WTC11 (cell line): ENCODE measurements at regions not wholly inside any gene's neighbourhood (a gene's known extent, or its start where the extent isn't known, plus 50 kb on each side); places are given as distances from the start of the nearest gene placed in this dataset.

Experiments
- ATAC-seq: fragments of 200-7000 bp; cut with Tn5 transposase; 2 replicates; pipeline ENCODE4 v1.10.0; 2021; ENCODE audit warnings: mild to moderate bottlenecking, moderate library complexity
- CTCF ChIA-PET: fragments of 300-600 bp; sonication (Branson Sonifier 250); formaldehyde crosslinking; loops from one replicate; lab custom pipeline; 2021; ENCODE audit warnings: antibody characterized with exemption; lab: Charles Lee
- POLR2A ChIA-PET: fragments of 350-600 bp; sonication (Branson Sonifier 250); formaldehyde crosslinking; loops from one replicate; lab custom pipeline; 2021; ENCODE audit warnings: antibody characterized with exemption; lab: Charles Lee
- DNase-seq: peaks from one replicate; pipeline ENCODE4 v3.0.0; 2021; ENCODE audit warnings: low spot score
- H3K27ac Mint-ChIP-seq: 2 replicates; pipeline ENCODE4 v1.8.0; 2021; ENCODE audit warnings: mixed read lengths
- H3K27me3 Mint-ChIP-seq: 2 replicates; pipeline ENCODE4 v1.8.0; 2021; ENCODE audit warnings: low read depth, mild to moderate bottlenecking, moderate library complexity, mixed read lengths
- H3K36me3 Mint-ChIP-seq: 2 replicates; pipeline ENCODE4 v1.8.0; 2021; ENCODE audit warnings: mixed read lengths
- H3K4me1 Mint-ChIP-seq: 2 replicates; pipeline ENCODE4 v1.8.0; 2022; ENCODE audit warnings: mixed read lengths
- H3K4me3 Mint-ChIP-seq: 2 replicates; pipeline ENCODE4 v1.8.0; 2021; ENCODE audit warnings: mild to moderate bottlenecking, moderate library complexity, mixed read lengths
- H3K9me3 Mint-ChIP-seq: 2 replicates; pipeline ENCODE4 v1.8.0; 2021; ENCODE audit warnings: mixed read lengths
- ARID4B ChIP-seq: sonication (generic); formaldehyde crosslinking; IDR thresholded peaks from 2 replicates; pipeline ENCODE4 v1.8.0; 2023; ENCODE audit warnings: missing genetic modification reagents, mild to moderate bottlenecking, borderline replicate concordance
- ATF3 ChIP-seq: sonication (generic); formaldehyde crosslinking; conservative IDR thresholded peaks from 2 replicates; pipeline ENCODE4 v1.8.1; 2022; ENCODE audit warnings: mild to moderate bottlenecking, missing genetic modification reagents
- E2F1 ChIP-seq: sonication (generic); formaldehyde crosslinking; IDR thresholded peaks from 2 replicates; pipeline ENCODE4 v1.8.0; 2022; ENCODE audit warnings: mild to moderate bottlenecking, missing genetic modification reagents
- ERG ChIP-seq: fragments of 250-450 bp; sonication (Bioruptor Pico); IDR thresholded peaks from 2 replicates; pipeline ENCODE4 v1.8.0; 2021; ENCODE audit warnings: mild to moderate bottlenecking
- FOXJ3 ChIP-seq: sonication (generic); formaldehyde crosslinking; IDR thresholded peaks from 2 replicates; pipeline ENCODE4 v1.9.0; 2021; ENCODE audit warnings: missing genetic modification reagents, mild to moderate bottlenecking, borderline replicate concordance
- HMGXB4 ChIP-seq: sonication (generic); formaldehyde crosslinking; IDR thresholded peaks from 2 replicates; pipeline ENCODE4 v1.8.1; 2023; ENCODE audit warnings: mild to moderate bottlenecking, moderate library complexity, missing genetic modification reagents
- IRF2 ChIP-seq: sonication (generic); formaldehyde crosslinking; IDR thresholded peaks from 2 replicates; pipeline ENCODE4 v1.8.0; 2022; ENCODE audit warnings: low read depth, missing genetic modification reagents, borderline replicate concordance
- MAX ChIP-seq: sonication (generic); formaldehyde crosslinking; IDR thresholded peaks from 2 replicates; pipeline ENCODE4 v1.8.0; 2022; ENCODE audit warnings: mild to moderate bottlenecking, missing genetic modification reagents
- NFATC4 ChIP-seq: fragments of 250-450 bp; sonication (Bioruptor Pico); IDR thresholded peaks from 2 replicates; pipeline ENCODE4 v1.9.0; 2021; ENCODE audit warnings: mild to moderate bottlenecking
- NFE2L1 ChIP-seq: sonication (generic); formaldehyde crosslinking; IDR thresholded peaks from 2 replicates; pipeline ENCODE4 v1.8.1; 2023; ENCODE audit warnings: missing genetic modification reagents
- RELA ChIP-seq: sonication (generic); formaldehyde crosslinking; IDR thresholded peaks from 2 replicates; pipeline ENCODE4 v1.8.1; 2022; ENCODE audit warnings: missing genetic modification reagents, mild to moderate bottlenecking, borderline replicate concordance
- TP53 ChIP-seq: sonication (generic); formaldehyde crosslinking; IDR thresholded peaks from 2 replicates; pipeline ENCODE4 v1.8.1; 2023; ENCODE audit warnings: mild to moderate bottlenecking, missing genetic modification reagents
- ZBTB21 ChIP-seq: sonication (generic); formaldehyde crosslinking; IDR thresholded peaks from 2 replicates; pipeline ENCODE4 v1.8.1; 2023; ENCODE audit warnings: mild to moderate bottlenecking, missing genetic modification reagents, borderline replicate concordance
- ZBTB43 ChIP-seq: sonication (generic); formaldehyde crosslinking; IDR thresholded peaks from 2 replicates; pipeline ENCODE4 v1.8.1; 2023; ENCODE audit warnings: mild to moderate bottlenecking, missing genetic modification reagents
- ZNF121 ChIP-seq: sonication (generic); formaldehyde crosslinking; IDR thresholded peaks from 2 replicates; pipeline ENCODE4 v1.8.0; 2023; ENCODE audit warnings: missing genetic modification reagents
- ZNF232 ChIP-seq: sonication (generic); formaldehyde crosslinking; IDR thresholded peaks from 2 replicates; pipeline ENCODE4 v1.8.0; 2022; ENCODE audit warnings: mild to moderate bottlenecking, missing genetic modification reagents
- ZNF317 ChIP-seq: sonication (generic); formaldehyde crosslinking; IDR thresholded peaks from 2 replicates; pipeline ENCODE4 v1.8.1; 2023; ENCODE audit warnings: low read depth, mild to moderate bottlenecking, moderate library complexity, missing genetic modification reagents, borderline replicate concordance
- ZNF396 ChIP-seq: fragments of 250-450 bp; sonication (Bioruptor Pico); IDR thresholded peaks from 2 replicates; pipeline ENCODE4 v1.8.0; 2021; ENCODE audit warnings: mild to moderate bottlenecking, moderate library complexity, borderline replicate concordance
- ZNF423 ChIP-seq: fragments of 250-450 bp; sonication (Bioruptor Pico); IDR thresholded peaks from 2 replicates; pipeline ENCODE4 v2.1.2; 2022; ENCODE audit warnings: mild to moderate bottlenecking, moderate library complexity
- ZNF671 ChIP-seq: fragments of 250-450 bp; sonication (Bioruptor Pico); IDR thresholded peaks from 2 replicates; pipeline ENCODE4 v1.8.0; 2021; ENCODE audit warnings: mild to moderate bottlenecking

GRCh38 chrX:113058634-113059033, 218.0 kb upstream of the AMOT start:
- DNase-seq, result no peak
- TF ChIP-seq TP53 (CRISPR knock-in tag), result no peak
- TF ChIP-seq IRF2 (CRISPR knock-in tag), result no peak
- TF ChIP-seq RELA (CRISPR knock-in tag), result no peak
- no peak for TF ChIP-seq ZNF671 (CRISPR knock-in tag)
- no peak for TF ChIP-seq ZBTB21 (CRISPR knock-in tag)
- TF ChIP-seq E2F1 (CRISPR knock-in tag), result no peak
- TF ChIP-seq MAX (CRISPR knock-in tag), result no peak
- no peak for TF ChIP-seq ATF3 (CRISPR knock-in tag)
- TF ChIP-seq NFE2L1 (CRISPR knock-in tag), result no peak
- TF ChIP-seq ZBTB43, result no peak
- no peak for TF ChIP-seq ZNF232 (CRISPR knock-in tag)
- no peak for TF ChIP-seq ZNF423 (CRISPR knock-in tag)
- no peak for TF ChIP-seq ARID4B (CRISPR knock-in tag)
- TF ChIP-seq ERG (CRISPR knock-in tag), result no peak
- no peak for TF ChIP-seq ZNF317 (CRISPR knock-in tag)
- TF ChIP-seq FOXJ3 (CRISPR knock-in tag), result no peak
- TF ChIP-seq HMGXB4 (CRISPR knock-in tag), result no peak
- no peak for TF ChIP-seq ZNF396 (CRISPR knock-in tag)
- TF ChIP-seq NFATC4 (CRISPR knock-in tag), result no peak
- no peak for TF ChIP-seq ZNF121 (CRISPR knock-in tag)
- TF ChIP-seq, all 79 proteins: peak for 0
- Mint-ChIP-seq H3K27me3 (no peaks in the 10 kb centered on the region), H3K36me3 (peaks cover 3% of the 10 kb centered on the region), H3K9me3 (peaks cover 17% of the 10 kb centered on the region), H3K4me1 (no peaks in the 10 kb centered on the region), H3K27ac (no peak overlapping the region), H3K4me3 (no peak overlapping the region)
- ATAC-seq, result no peak
- ChIA-PET CTCF (no interaction called here), POLR2A (no interaction called here)
